DOHH2 (cell line): ENCODE measurements at regions not wholly inside any gene's neighbourhood (a gene's known extent, or its start where the extent isn't known, plus 50 kb on each side); places are given as distances from the start of the nearest gene placed in this dataset.

ENCODE experiments used
- H3F3A ChIP-seq: fragments of 200-600 bp; sonication (generic), shearing (Covaris generic); 2 replicates; pipeline ENCODE4 v1.6.0; 2016; ENCODE audit warnings: antibody characterized with exemption, mild to moderate bottlenecking; ENCODE audit not compliant: control insufficient read depth, insufficient read depth
- H3K27ac ChIP-seq: fragments of 200-600 bp; sonication (generic); 2 replicates; pipeline ENCODE4 v1.5.1; 2014; ENCODE audit warnings: low read depth, mild to moderate bottlenecking, low read length, moderate library complexity
- H3K27me3 ChIP-seq: fragments of 200-600 bp; sonication (generic); 2 replicates; pipeline ENCODE4 v1.6.1; 2014; ENCODE audit warnings: mild to moderate bottlenecking, low read length, mixed read lengths; ENCODE audit not compliant: control insufficient read depth
- H3K36me3 ChIP-seq: fragments of 200-600 bp; sonication (generic); 2 replicates; pipeline ENCODE4 v1.6.1; 2014; ENCODE audit warnings: mild to moderate bottlenecking, low read length, moderate library complexity, mixed read lengths; ENCODE audit not compliant: control insufficient read depth
- H3K4me1 ChIP-seq: fragments of 200-600 bp; sonication (generic); 2 replicates; pipeline ENCODE4 v1.6.1; 2014; ENCODE audit warnings: mild to moderate bottlenecking, low read length, mixed read lengths; ENCODE audit not compliant: control insufficient read depth
- H3K4me2 ChIP-seq: fragments of 200-600 bp; sonication (generic); 2 replicates; pipeline ENCODE4 v1.6.0; 2014; ENCODE audit warnings: mild to moderate bottlenecking, low read length, moderate library complexity
- H3K4me3 ChIP-seq: fragments of 200-600 bp; sonication (generic); 2 replicates; pipeline ENCODE4 v1.5.1; 2014; ENCODE audit warnings: mild to moderate bottlenecking, low read length, mixed read lengths
- H3K79me2 ChIP-seq: fragments of 200-600 bp; sonication (generic); 2 replicates; pipeline ENCODE4 v1.6.1; 2014; ENCODE audit warnings: mild to moderate bottlenecking, low read length, mixed read lengths; ENCODE audit not compliant: control insufficient read depth
- H3K9me2 ChIP-seq: fragments of 200-600 bp; sonication (generic); replicated peaks from 2 replicates; pipeline ENCODE4 v1.6.1; 2014; ENCODE audit warnings: mild to moderate bottlenecking, low read length, mixed read lengths; ENCODE audit not compliant: control insufficient read depth
- H3K9me3 ChIP-seq: fragments of 200-600 bp; sonication (generic); 2 replicates; pipeline ENCODE4 v1.6.1; 2014; ENCODE audit warnings: antibody characterized with exemption, low read length, mixed read lengths; ENCODE audit not compliant: control insufficient read depth, insufficient read depth
- H4K20me1 ChIP-seq: fragments of 200-600 bp; sonication (generic); 2 replicates; pipeline ENCODE4 v1.6.0; 2014; ENCODE audit warnings: low read depth, mild to moderate bottlenecking, antibody characterized with exemption, low read length, moderate library complexity; ENCODE audit not compliant: control insufficient read depth, insufficient read depth
- EZH2phosphoT487 ChIP-seq: fragments of 200-600 bp; sonication (generic); IDR thresholded peaks from 2 replicates; pipeline ENCODE4 v1.6.1; 2017; ENCODE audit warnings: borderline replicate concordance, mild to moderate bottlenecking, antibody characterized with exemption, low read length, moderate library complexity, mixed read lengths
- TF ChIP-seq, protein P1 (sequence below): fragments of 200-600 bp; sonication (generic); IDR thresholded peaks from one replicate; pipeline ENCODE4 v1.5.1; 2014; ENCODE audit warnings: antibody characterized with exemption, mild to moderate bottlenecking, low read depth, low read length; ENCODE audit not compliant: poor library complexity, severe bottlenecking

DNA sequence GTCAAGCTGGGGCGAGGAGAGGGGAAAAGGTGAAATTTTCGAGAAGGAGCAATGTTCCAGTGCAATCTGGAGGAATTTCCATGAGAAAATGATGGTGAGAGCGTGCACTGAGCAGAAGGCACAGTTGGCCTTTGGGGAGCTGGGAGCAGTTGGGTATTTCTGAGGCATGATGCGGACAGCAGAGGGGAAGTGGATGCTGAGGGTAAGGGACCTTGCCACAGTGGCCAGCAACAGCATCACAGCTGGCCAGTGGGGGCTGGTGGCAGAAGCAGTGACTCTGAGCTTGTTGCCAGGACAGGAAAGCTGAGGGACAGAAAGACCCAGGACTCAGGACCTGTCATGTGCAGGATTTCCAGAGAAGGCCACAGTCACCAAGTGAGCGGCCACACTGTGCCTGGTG is 98.9 kb downstream of the LSM3 start:
- peaks cover 10% of the 10 kb centered on the region for H3K4me1 ChIP-seq
- H3K79me2 ChIP-seq = no peaks in the 10 kb centered on the region
- no peaks in the 10 kb centered on the region for H3K9me2 ChIP-seq
- no peak overlapping the region for H3K27ac ChIP-seq
- H3K9me3 ChIP-seq = no peaks in the 10 kb centered on the region
- H3K27me3 ChIP-seq = no peaks in the 10 kb centered on the region
- no peaks in the 10 kb centered on the region for H4K20me1 ChIP-seq
- no peak for TF ChIP-seq EZH2phosphoT487
- TF ChIP-seq, protein P1, sequence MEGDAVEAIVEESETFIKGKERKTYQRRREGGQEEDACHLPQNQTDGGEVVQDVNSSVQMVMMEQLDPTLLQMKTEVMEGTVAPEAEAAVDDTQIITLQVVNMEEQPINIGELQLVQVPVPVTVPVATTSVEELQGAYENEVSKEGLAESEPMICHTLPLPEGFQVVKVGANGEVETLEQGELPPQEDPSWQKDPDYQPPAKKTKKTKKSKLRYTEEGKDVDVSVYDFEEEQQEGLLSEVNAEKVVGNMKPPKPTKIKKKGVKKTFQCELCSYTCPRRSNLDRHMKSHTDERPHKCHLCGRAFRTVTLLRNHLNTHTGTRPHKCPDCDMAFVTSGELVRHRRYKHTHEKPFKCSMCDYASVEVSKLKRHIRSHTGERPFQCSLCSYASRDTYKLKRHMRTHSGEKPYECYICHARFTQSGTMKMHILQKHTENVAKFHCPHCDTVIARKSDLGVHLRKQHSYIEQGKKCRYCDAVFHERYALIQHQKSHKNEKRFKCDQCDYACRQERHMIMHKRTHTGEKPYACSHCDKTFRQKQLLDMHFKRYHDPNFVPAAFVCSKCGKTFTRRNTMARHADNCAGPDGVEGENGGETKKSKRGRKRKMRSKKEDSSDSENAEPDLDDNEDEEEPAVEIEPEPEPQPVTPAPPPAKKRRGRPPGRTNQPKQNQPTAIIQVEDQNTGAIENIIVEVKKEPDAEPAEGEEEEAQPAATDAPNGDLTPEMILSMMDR = no peak
- H3F3A ChIP-seq = no peaks in the 10 kb centered on the region
- H3K4me2 ChIP-seq = no peak overlapping the region
- no peaks in the 10 kb centered on the region for H3K36me3 ChIP-seq
- no peak overlapping the region for H3K4me3 ChIP-seq

DNA sequence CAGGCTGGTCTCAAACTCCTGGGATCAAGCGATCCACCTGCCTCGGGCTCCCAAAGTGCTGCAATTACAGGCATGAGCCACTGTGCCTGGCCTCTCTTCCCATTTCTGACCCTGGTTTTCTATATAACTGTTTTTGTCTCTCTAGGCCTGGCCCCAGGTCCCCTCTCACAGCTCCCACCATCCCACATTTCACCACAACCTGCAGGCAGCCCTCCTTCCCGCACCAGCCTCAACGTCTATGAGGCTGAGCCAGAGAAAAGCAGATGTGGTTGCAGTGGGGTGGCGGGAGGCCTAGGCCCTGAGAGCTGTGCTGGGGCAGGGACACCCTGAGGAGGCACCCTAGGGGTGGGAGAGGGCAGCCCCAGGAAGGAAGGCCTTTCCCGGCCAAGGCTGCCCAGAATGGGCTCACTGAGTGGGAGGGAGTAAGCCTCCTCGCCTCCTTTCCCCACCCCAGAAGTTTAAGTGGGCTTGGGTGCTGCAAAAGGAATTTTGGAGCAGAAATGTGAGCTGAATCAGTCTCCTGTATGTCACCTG is 99.7 kb downstream of the LSM3 start:
- TF ChIP-seq, protein P1 = no peak
- no peak for TF ChIP-seq EZH2phosphoT487
- Histone ChIP-seq H3K4me3 (no peak overlapping the region), H3K9me2 (no peaks in the 10 kb centered on the region), H3K27me3 (no peaks in the 10 kb centered on the region; the same call in 1 of the 2 replicates), H3K36me3 (no peaks in the 10 kb centered on the region), H3F3A (no peaks in the 10 kb centered on the region), H3K27ac (no peak overlapping the region), H3K9me3 (no peaks in the 10 kb centered on the region), H3K79me2 (no peaks in the 10 kb centered on the region), H3K4me1 (peaks cover 10% of the 10 kb centered on the region), H4K20me1 (no peaks in the 10 kb centered on the region), H3K4me2 (no peak overlapping the region)

- no peaks in the 10 kb centered on the region for H3K36me3 ChIP-seq
- H3K4me3 ChIP-seq = no peak overlapping the region
- no peak for TF ChIP-seq EZH2phosphoT487
- TF ChIP-seq, protein P1 = no peak
- no peaks in the 10 kb centered on the region for H4K20me1 ChIP-seq
- no peaks in the 10 kb centered on the region for H3K9me3 ChIP-seq
- no peak overlapping the region for H3K4me2 ChIP-seq
- no peak overlapping the region for H3K27ac ChIP-seq
- H3K79me2 ChIP-seq = no peaks in the 10 kb centered on the region
- peaks cover 8% of the 10 kb centered on the region for H3K4me1 ChIP-seq
- H3F3A ChIP-seq = no peaks in the 10 kb centered on the region
- no peaks in the 10 kb centered on the region for H3K9me2 ChIP-seq
- H3K27me3 ChIP-seq = no peaks in the 10 kb centered on the region; the same call in 1 of the 2 replicates
Observed at GRCh38 chr3:14278799-14279625, 100.4 kb downstream of the LSM3 start.
